Stimulated activated naive B cell treated with anti-CD40 and anti-IgM and Interleukin-4, amounts not matched to agents 10 μg/mL and 1 μg/mL and 100 μg/mL, for 72 hours (primary cell): ENCODE measurements at regions not wholly inside any gene's neighbourhood (a gene's known extent, or its start where the extent isn't known, plus 50 kb on each side); places are given as distances from the start of the nearest gene placed in this dataset.
A peak's percentile ranks its signal among the peaks of the same experiment; 100 is the strongest.
"Not testable (repeated sequence)": the region's sequence is repeated elsewhere in the genome, so short reads cannot be mapped to it uniquely, and the experiment has no call there.

Experiments used
- ATAC-seq, 2 donors: fragments of 150-1000 bp; cut with Tn5 transposase; replicated peaks; 2 replicates each; pipeline ENCODE4 v1.10.0; 2021; ENCODE audit warnings: moderate library complexity in 1 of 2
- DNase-seq: peaks from one replicate; pipeline ENCODE4 v3.0.0; 2021
- H3K27ac Mint-ChIP-seq: one replicate; pipeline ENCODE4 v1.8.0; 2022; ENCODE audit warnings: mild to moderate bottlenecking, mixed read lengths
- H3K27me3 Mint-ChIP-seq, 2 donors: one replicate each; pipeline ENCODE4 v1.8.0; 2022; ENCODE audit warnings: mixed read lengths in 2 of 2
- H3K36me3 Mint-ChIP-seq, 2 donors: one replicate each; pipeline ENCODE4 v1.8.0; 2022; ENCODE audit warnings: mixed read lengths in 2 of 2, mild to moderate bottlenecking in 1 of 2
- H3K4me1 Mint-ChIP-seq, 2 donors: one replicate each; pipeline ENCODE4 v1.8.0; 2022; ENCODE audit warnings: mixed read lengths in 2 of 2, mild to moderate bottlenecking in 1 of 2
- H3K4me3 Mint-ChIP-seq, 2 donors: one replicate each; pipeline ENCODE4 v1.8.0; 2022; ENCODE audit warnings: mild to moderate bottlenecking in 2 of 2, mixed read lengths in 2 of 2, moderate library complexity in 1 of 2
- H3K9me3 Mint-ChIP-seq, 2 donors: one replicate each; pipeline ENCODE4 v1.8.0; 2022; ENCODE audit warnings: mixed read lengths in 2 of 2, mild to moderate bottlenecking in 1 of 2

GRCh38 chr7:49088017-49088416, 163.7 kb downstream of the CDC14C start:
- Mint-ChIP-seq H3K4me1 (no peaks in the 10 kb centered on the region), H3K4me3 (no peak overlapping the region), H3K27ac (no peak overlapping the region), H3K36me3 (no peaks in the 10 kb centered on the region), H3K27me3 (no peaks in the 10 kb centered on the region), H3K9me3 (no peaks in the 10 kb centered on the region)
- DNase-seq (no peak), ATAC-seq (no peak)

DNA sequence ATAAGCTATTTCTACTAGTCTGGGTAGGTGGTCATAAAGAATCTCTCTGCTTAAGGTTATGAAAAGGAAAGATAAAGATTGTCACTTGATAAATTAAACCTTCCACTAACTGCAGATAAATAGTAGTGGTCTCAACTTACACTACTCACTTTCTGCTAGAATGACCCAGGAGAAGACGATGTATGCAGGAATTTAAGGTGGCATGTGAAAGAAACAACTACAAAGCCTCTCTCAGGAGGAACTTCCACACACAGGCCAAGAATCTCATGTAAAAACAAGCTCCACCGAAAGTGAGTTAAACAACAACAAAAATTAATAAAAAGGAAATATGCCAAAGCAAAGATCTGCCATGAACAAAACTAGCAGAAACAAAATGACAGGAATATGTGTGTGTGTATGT, 165.4 kb downstream of the CDC14C start:
- no peaks in the 10 kb centered on the region for H3K36me3 Mint-ChIP-seq
- no peaks in the 10 kb centered on the region for H3K4me1 Mint-ChIP-seq
- H3K9me3 Mint-ChIP-seq: no peaks in the 10 kb centered on the region
- ATAC-seq (no peak), DNase-seq (no peak)
- no peaks in the 10 kb centered on the region for H3K27me3 Mint-ChIP-seq
- no peak overlapping the region for H3K4me3 Mint-ChIP-seq
- H3K27ac Mint-ChIP-seq: no peak overlapping the region

- Mint-ChIP-seq H3K27ac (no peak overlapping the region), H3K27me3 (no peaks in the 10 kb centered on the region), H3K4me3 (no peak overlapping the region), H3K36me3 (no peaks in the 10 kb centered on the region), H3K9me3 (peaks cover 0 to 1% of the 10 kb centered on the region in 2 donors), H3K4me1 (no peaks in the 10 kb centered on the region)
- DNase-seq (no peak), ATAC-seq (no peak)
Measured at GRCh38 chr7:49091089-49091488, 166.7 kb downstream of the CDC14C start.

DNA sequence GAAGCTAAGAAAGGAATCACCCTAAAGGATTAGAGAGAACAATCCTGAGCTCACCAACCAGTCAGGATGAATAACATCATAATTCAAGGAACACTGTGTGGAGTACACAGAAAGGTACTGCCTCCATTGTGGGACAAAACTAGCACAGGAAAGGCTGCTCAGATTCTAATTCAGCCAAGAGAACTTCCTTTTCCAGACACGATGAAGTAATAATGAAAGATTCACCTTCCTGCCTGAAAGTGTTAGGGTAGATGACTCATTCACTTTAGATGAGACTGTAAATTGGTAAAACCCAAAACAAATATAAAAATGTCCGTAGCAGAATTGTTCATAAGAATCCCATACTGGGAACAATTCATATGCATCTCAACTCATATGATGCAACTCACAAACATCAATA, 167.2 kb downstream of the CDC14C start:
- H3K27me3 Mint-ChIP-seq: no peaks in the 10 kb centered on the region
- no peaks in the 10 kb centered on the region for H3K4me1 Mint-ChIP-seq
- ATAC-seq: no peak
- H3K9me3 Mint-ChIP-seq: peaks cover 0 to 1% of the 10 kb centered on the region in 2 donors
- H3K36me3 Mint-ChIP-seq: no peaks in the 10 kb centered on the region
- no peak overlapping the region for H3K4me3 Mint-ChIP-seq
- no peak for DNase-seq
- no peak overlapping the region for H3K27ac Mint-ChIP-seq

DNA sequence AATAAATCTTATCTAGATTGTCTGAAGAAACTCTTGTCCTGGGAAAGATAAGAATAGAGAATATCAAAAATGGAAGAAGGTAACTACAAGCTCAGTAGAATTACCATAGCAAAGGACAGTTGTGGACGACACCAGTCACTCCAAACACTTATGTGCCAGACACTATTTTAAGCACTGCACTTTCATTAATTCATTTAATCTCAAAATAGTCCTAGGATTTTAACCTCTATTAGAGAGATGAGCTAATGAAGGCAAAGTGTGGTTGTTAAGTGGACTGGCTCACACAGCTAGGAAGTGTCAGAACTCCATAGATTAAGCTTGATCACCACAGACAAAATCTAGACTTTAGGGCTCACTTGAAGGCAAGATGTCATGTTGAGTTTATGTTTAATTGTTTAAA, 168.9 kb downstream of the CDC14C start:
- H3K4me3 Mint-ChIP-seq: no peak overlapping the region
- ATAC-seq (no peak), DNase-seq (no peak)
- no peaks in the 10 kb centered on the region for H3K4me1 Mint-ChIP-seq
- peaks cover 0 to 3% of the 10 kb centered on the region in 2 donors for H3K9me3 Mint-ChIP-seq
- H3K27me3 Mint-ChIP-seq: no peaks in the 10 kb centered on the region
- no peaks in the 10 kb centered on the region for H3K36me3 Mint-ChIP-seq
- no peak overlapping the region for H3K27ac Mint-ChIP-seq

GRCh38 chr7:49094866-49095265, 170.5 kb downstream of the CDC14C start:
- ATAC-seq: no peak
- Mint-ChIP-seq H3K27ac (no peak overlapping the region), H3K9me3 (peaks cover 0 to 3% of the 10 kb centered on the region in 2 donors), H3K4me1 (no peaks in the 10 kb centered on the region), H3K27me3 (no peaks in the 10 kb centered on the region), H3K36me3 (no peaks in the 10 kb centered on the region), H3K4me3 (no peak overlapping the region)
- no peak for DNase-seq

- Mint-ChIP-seq H3K4me3 (no peak overlapping the region), H3K27ac (no peak overlapping the region), H3K9me3 (peaks cover 0 to 3% of the 10 kb centered on the region in 2 donors), H3K27me3 (no peaks in the 10 kb centered on the region), H3K4me1 (no peaks in the 10 kb centered on the region), H3K36me3 (no peaks in the 10 kb centered on the region)
- ATAC-seq (peak in 1 of 2 donors; percentile 12), DNase-seq (no peak)
Measured at GRCh38 chr7:49099587-49100326, 175.4 kb downstream of the CDC14C start.

DNA sequence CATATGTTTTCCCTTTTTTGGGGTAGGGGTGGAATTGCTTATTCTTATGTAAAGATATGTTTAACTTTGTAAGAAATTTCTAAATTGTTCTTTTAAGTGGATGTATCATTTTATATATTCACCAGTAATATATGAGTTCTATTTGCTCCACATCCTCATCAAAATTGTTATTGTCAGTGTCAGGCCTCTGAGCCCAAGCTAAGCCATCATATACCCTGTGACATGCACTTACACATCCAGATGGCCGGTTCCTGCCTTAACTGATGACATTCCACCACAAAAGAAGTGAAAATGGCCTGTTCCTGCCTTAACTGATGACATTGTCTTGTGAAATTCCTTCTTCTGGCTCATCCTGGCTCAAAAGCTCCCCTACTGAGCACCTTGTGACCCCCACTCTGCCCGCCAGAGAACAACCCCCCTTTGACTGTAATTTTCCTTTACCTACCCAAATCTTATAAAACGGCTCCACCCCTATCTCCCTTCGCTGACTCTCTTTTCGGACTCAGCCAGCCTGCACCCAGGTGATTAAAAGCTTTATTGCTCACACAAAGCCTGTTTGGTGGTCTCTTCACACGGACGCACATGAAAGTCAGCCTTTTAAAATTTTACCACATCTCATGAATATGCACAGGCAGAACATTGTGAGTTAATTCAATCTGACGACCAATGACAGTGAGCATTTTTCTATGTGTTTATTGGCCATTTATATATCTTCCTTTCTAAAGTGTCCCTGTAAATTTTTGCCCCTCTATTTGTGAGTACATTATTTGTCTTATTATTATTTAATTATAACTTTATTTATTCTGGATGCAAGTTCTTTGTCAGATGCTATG, 176.8 kb downstream of the CDC14C start:
- ATAC-seq, H3K4me1 Mint-ChIP-seq, H3K9me3 Mint-ChIP-seq, H3K4me3 Mint-ChIP-seq, H3K27ac Mint-ChIP-seq, H3K27me3 Mint-ChIP-seq, DNase-seq, H3K36me3 Mint-ChIP-seq: not testable (repeated sequence)

DNA sequence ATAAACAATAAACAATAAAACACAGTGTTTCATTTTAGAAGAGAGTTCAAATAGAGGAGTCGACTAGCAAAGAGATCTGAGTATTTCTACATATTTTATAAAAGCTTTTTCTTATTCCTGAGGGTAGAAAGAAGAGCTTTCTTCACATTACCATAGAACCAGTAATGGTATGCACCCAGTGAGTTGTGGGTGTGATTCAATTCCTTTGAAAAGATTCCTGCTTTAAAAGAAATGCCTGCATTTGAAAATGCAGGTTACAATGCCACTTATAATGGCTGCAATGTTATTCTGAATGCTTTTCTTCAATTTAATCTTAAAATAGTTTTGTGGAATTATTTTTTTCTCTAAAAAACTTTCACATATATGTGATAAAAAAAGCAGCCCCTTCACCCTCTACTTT, 178.1 kb downstream of the CDC14C start:
- H3K4me3 Mint-ChIP-seq: no peak overlapping the region
- peaks cover 1 to 4% of the 10 kb centered on the region in 2 donors for H3K9me3 Mint-ChIP-seq
- H3K36me3 Mint-ChIP-seq: no peaks in the 10 kb centered on the region
- H3K27ac Mint-ChIP-seq: no peak overlapping the region
- no peaks in the 10 kb centered on the region for H3K4me1 Mint-ChIP-seq
- no peaks in the 10 kb centered on the region for H3K27me3 Mint-ChIP-seq
- DNase-seq (no peak), ATAC-seq (no peak)

- ATAC-seq: no peak
- Mint-ChIP-seq H3K9me3 (peaks cover 4 to 13% of the 10 kb centered on the region in 2 donors), H3K36me3 (no peaks in the 10 kb centered on the region), H3K27me3 (no peaks in the 10 kb centered on the region), H3K27ac (no peak overlapping the region), H3K4me1 (no peaks in the 10 kb centered on the region), H3K4me3 (no peak overlapping the region)
- no peak for DNase-seq
Measured at GRCh38 chr7:49111706-49112105, 187.4 kb downstream of the CDC14C start.

GRCh38 chr7:49112222-49112621, 187.9 kb downstream of the CDC14C start:
- no peaks in the 10 kb centered on the region for H3K36me3 Mint-ChIP-seq
- no peak overlapping the region for H3K27ac Mint-ChIP-seq
- DNase-seq (no peak), ATAC-seq (no peak)
- H3K27me3 Mint-ChIP-seq: no peaks in the 10 kb centered on the region
- H3K4me1 Mint-ChIP-seq: no peaks in the 10 kb centered on the region
- peaks cover 4 to 9% of the 10 kb centered on the region in 2 donors for H3K9me3 Mint-ChIP-seq
- H3K4me3 Mint-ChIP-seq: no peak overlapping the region

DNA sequence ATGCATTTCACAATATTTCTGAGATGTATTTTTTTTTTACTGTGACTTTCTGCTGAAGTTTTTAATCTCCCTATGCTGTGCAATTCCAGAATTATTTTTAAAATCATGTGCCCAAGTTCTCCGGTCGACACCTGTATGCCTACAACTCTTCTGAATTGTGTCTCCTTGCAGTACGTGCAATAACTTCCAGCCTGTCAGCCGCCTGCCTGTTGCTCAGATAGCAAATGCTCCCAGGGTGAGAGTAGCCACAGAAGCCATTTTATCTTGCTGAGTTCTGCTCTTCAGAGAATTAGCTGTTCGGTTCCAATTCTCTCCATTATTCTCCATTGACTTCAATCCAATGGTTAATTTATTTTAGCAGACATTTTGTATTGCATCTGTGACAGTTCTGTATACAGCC, 188.3 kb downstream of the CDC14C start:
- no peaks in the 10 kb centered on the region for H3K27me3 Mint-ChIP-seq

GRCh38 chr7:49119706-49120105, 195.4 kb downstream of the CDC14C start:
- Mint-ChIP-seq H3K27me3 (no peaks in the 10 kb centered on the region), H3K4me1 (no peaks in the 10 kb centered on the region), H3K9me3 (peaks cover 0 to 9% of the 10 kb centered on the region in 2 donors), H3K27ac (no peak overlapping the region), H3K4me3 (no peak overlapping the region), H3K36me3 (no peaks in the 10 kb centered on the region)
- ATAC-seq: no peak
- no peak for DNase-seq

More for the DNA sequence above, 188.3 kb downstream of the CDC14C start:
- Mint-ChIP-seq H3K4me3 (no peak overlapping the region), H3K27ac (no peak overlapping the region), H3K36me3 (no peaks in the 10 kb centered on the region), H3K9me3 (peaks cover 4 to 9% of the 10 kb centered on the region in 2 donors), H3K4me1 (no peaks in the 10 kb centered on the region)
- DNase-seq (no peak), ATAC-seq (no peak)

GRCh38 chr7:49125246-49125645, 200.9 kb downstream of the CDC14C start:
- peaks cover 0 to 10% of the 10 kb centered on the region in 2 donors for H3K9me3 Mint-ChIP-seq
- ATAC-seq (no peak), DNase-seq (no peak)
- no peaks in the 10 kb centered on the region for H3K27me3 Mint-ChIP-seq
- H3K27ac Mint-ChIP-seq: no peak overlapping the region
- no peaks in the 10 kb centered on the region for H3K36me3 Mint-ChIP-seq
- H3K4me3 Mint-ChIP-seq: no peak overlapping the region
- no peaks in the 10 kb centered on the region for H3K4me1 Mint-ChIP-seq

DNA sequence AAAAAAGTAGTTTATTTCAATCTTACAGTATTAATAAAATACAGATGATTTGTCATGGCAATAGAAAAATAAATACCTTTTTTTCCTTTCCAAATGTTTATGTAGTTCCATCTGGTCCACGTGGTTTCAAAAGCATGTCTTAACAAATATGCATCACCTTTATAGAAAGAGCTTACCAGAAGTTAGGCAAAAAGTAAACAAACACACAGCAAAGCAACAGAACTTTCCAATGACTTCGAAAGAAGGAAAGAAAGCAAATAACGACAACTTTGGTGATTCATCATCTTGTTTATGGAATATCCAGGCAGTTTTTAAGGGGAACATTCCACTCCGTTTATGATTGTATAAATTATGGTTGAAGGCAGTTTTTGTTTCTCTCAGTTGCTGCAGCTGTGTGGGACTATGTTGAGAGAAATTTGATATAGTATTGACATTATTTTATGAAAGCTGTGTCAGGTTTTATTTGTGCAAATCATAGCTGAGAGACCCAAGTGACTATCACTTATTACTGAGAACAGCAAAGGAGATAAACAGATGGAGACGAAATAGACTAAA, 203.1 kb downstream of the CDC14C start:
- no peak overlapping the region for H3K4me3 Mint-ChIP-seq
- no peak overlapping the region for H3K27ac Mint-ChIP-seq
- no peaks in the 10 kb centered on the region for H3K4me1 Mint-ChIP-seq
- no peaks in the 10 kb centered on the region for H3K27me3 Mint-ChIP-seq
- peaks cover 0 to 10% of the 10 kb centered on the region in 2 donors for H3K9me3 Mint-ChIP-seq
- ATAC-seq: no peak
- DNase-seq: no peak
- no peaks in the 10 kb centered on the region for H3K36me3 Mint-ChIP-seq
